Activated T-helper 2 cell treated with anti-CD3 and anti-CD28 coated beads, Interferon-gamma antibody, Interleukin-2, Interleukin-4, amounts not matched to agents 10 μg/mL and 5 μg/mL and 100 μg/mL, durations not matched to agents 14 hours and 24 hours and 36 hours (primary cell): ENCODE measurements at regions not wholly inside any gene's neighbourhood (a gene's known extent, or its start where the extent isn't known, plus 50 kb on each side); places are given as distances from the start of the nearest gene placed in this dataset.

ENCODE experiments used
- DNase-seq: peaks from one replicate; pipeline ENCODE4 v3.0.0; 2021; ENCODE audit warnings: low spot score
- H3K27ac Mint-ChIP-seq: one replicate; pipeline ENCODE4 v1.8.0; 2021; ENCODE audit warnings: mixed read lengths
- H3K27me3 Mint-ChIP-seq: one replicate; pipeline ENCODE4 v1.8.0; 2021; ENCODE audit warnings: low read depth, mixed read lengths
- H3K36me3 Mint-ChIP-seq: one replicate; pipeline ENCODE4 v1.8.0; 2021; ENCODE audit warnings: low read depth, mixed read lengths
- H3K4me1 Mint-ChIP-seq: one replicate; pipeline ENCODE4 v1.8.0; 2021; ENCODE audit warnings: low read depth, mixed read lengths
- H3K4me3 Mint-ChIP-seq: one replicate; pipeline ENCODE4 v1.8.0; 2021; ENCODE audit warnings: low read depth, mild to moderate bottlenecking, moderate library complexity, mixed read lengths
- H3K9me3 Mint-ChIP-seq: one replicate; pipeline ENCODE4 v1.8.0; 2021; ENCODE audit warnings: mixed read lengths
- intact Hi-C: fragments of 100-400 bp; cut with micrococcal nuclease; formaldehyde crosslinking; loops from one replicate; pipeline ENCODE4 v1.15.1; 2023

GRCh38 chr6:33925936-33926335 lies 122.1 kb upstream of the MLN start:
- Mint-ChIP-seq H3K27me3 (peaks cover 10% of the 10 kb centered on the region), H3K4me3 (no peak overlapping the region), H3K4me1 (no peaks in the 10 kb centered on the region), H3K27ac (no peak overlapping the region), H3K36me3 (no peaks in the 10 kb centered on the region), H3K9me3 (no peaks in the 10 kb centered on the region)
- no peak for DNase-seq
- intact Hi-C loops, result no loop called here

DNA sequence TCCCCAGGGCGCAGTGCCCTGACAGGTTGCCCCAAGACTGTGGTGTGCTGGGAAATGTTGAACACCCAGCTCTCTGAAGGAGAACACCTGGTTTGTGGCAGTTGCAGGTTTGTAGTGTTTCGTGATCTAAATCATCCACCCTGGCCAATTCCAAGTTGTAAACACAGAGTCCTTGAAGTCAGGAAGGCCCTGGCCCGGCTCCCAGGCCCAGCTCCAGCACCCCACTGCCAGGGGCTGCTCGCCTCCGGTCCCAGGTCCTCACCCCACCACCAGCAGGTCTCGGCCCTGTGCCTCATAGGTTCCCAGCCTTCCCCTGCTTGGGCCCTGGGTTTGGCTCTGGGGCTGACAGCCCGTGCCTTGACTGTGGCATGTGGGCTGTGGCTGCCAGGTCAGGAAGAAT lies 121.4 kb upstream of the MLN start:
- Mint-ChIP-seq H3K9me3 (no peaks in the 10 kb centered on the region), H3K27ac (no peak overlapping the region), H3K27me3 (peaks cover 7% of the 10 kb centered on the region), H3K36me3 (no peaks in the 10 kb centered on the region), H3K4me3 (no peak overlapping the region), H3K4me1 (no peaks in the 10 kb centered on the region)
- intact Hi-C loops, result no loop called here
- no peak for DNase-seq

- no peak overlapping the region for H3K4me3 Mint-ChIP-seq
- H3K36me3 Mint-ChIP-seq, result no peaks in the 10 kb centered on the region
- no peaks in the 10 kb centered on the region for H3K4me1 Mint-ChIP-seq
- no peaks in the 10 kb centered on the region for H3K9me3 Mint-ChIP-seq
- intact Hi-C loops, result no loop called here
- no peak for DNase-seq
- no peak overlapping the region for H3K27ac Mint-ChIP-seq
- H3K27me3 Mint-ChIP-seq, result peaks cover 5% of the 10 kb centered on the region
These were observed 120.9 kb upstream of the MLN start for GRCh38 chr6:33924681-33925080.

DNA sequence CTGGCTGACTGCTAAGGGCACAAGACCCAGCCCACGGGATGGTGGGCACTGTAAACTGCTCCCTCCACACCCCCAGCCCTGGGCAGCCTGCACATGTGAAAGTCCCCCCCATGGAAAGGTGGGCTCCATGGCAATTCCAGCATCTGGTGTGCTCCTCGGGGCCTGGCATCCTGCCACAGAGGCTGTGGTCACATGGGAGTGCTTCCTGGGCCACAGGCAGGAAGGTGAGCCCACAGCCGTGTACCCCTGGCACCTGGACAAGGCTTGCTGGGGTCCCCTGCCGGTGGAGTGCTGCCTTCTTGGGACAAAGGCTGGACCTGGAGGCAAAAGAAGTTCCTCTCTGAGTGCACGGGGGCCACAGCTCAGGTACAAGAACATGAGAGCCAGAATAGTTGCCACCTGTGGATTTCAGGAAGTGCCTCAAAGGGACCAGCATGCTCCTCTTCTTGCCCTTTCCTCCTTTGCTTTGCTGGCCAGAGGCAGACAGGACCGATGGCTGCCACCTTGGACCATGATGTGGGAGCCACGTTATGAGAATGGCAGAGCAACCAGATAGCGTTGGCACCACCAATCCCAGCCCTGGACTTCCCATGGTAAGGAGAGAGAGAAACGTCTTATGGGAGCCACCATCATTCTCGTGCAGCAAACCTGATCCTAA lies 120.2 kb upstream of the MLN start:
- Mint-ChIP-seq H3K4me3 (no peak overlapping the region), H3K27me3 (peaks cover 5% of the 10 kb centered on the region), H3K9me3 (no peaks in the 10 kb centered on the region), H3K36me3 (no peaks in the 10 kb centered on the region), H3K4me1 (no peaks in the 10 kb centered on the region), H3K27ac (no peak overlapping the region)
- intact Hi-C loops, result no loop called here
- DNase-seq, result no peak

DNA sequence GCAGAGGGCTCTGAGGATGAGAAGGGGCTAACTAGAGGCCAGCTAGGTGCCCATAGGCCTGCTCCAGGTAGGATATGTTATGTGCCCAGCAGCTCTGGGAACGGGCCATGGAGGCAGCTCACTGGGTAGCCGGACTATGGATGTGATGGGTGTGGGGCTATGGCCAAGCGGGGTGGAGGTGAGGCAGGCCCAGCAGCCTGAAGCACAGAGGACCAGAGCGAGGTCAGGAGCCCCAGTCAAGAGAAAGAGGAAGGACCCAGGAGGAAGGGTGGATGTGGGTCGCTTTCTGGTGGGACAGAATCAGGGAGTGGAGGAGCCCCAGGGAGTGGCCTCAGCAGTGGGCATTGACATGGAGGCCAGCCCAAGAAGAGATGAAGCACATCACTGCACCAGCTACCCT lies 117.9 kb upstream of the MLN start:
- no peaks in the 10 kb centered on the region for H3K36me3 Mint-ChIP-seq
- no peaks in the 10 kb centered on the region for H3K4me1 Mint-ChIP-seq
- H3K4me3 Mint-ChIP-seq, result no peak overlapping the region
- intact Hi-C loops, result no loop called here
- H3K27ac Mint-ChIP-seq, result no peak overlapping the region
- H3K27me3 Mint-ChIP-seq, result peaks cover 2% of the 10 kb centered on the region
- DNase-seq, result no peak
- no peaks in the 10 kb centered on the region for H3K9me3 Mint-ChIP-seq

DNA sequence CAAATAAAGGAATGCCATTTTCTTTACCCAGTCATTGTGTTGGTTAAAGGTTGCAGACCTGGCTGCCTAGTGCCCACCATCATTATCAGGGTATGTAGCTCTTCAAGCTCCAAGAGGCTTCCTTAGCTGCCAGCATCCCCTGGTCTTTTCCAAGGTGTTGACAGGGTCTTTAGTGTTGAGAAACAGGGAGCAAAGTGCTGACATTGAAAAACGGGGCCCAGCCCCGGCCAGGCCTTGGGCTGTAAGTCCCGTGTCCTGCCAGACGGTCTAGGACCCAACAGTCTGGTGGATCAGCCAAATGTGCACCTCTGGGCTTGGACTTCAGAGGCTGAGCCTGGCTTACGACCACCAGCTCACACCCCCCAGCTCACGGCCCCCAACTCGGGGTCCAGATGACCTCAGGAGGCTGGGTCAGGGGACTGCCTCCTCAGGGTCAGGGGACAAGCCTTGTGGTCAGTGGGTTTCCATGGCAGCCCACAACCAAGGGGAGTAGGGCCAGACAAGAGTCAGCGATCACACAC lies 114.4 kb upstream of the MLN start:
- no peak for DNase-seq
- H3K9me3 Mint-ChIP-seq, result no peaks in the 10 kb centered on the region
- peaks cover 16% of the 10 kb centered on the region for H3K4me1 Mint-ChIP-seq
- H3K4me3 Mint-ChIP-seq, result no peak overlapping the region
- intact Hi-C loops, result no loop called here
- no peak overlapping the region for H3K27ac Mint-ChIP-seq
- peaks cover 11% of the 10 kb centered on the region for H3K27me3 Mint-ChIP-seq
- no peaks in the 10 kb centered on the region for H3K36me3 Mint-ChIP-seq

DNA sequence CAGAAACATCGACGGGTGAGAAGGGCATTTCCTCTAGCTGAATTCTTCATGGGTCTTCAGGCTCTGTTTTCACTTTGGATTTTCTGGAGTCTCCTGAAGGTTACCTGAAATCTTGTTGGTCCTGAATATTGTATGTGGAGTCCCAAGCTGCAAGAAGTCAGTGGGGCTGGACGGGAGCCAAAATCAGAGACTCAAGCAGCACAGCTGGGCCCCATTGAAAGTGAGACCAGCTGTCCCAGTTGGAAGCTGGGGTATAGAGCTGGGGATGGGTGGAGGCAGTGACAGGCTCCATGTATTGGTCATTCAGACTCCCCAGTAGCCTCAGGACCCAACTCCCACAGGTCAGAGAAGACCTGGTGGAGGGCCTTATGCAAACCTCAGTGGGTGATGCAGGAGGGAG lies 111.3 kb upstream of the MLN start:
- Mint-ChIP-seq H3K27ac (no peak overlapping the region), H3K27me3 (peaks cover 9% of the 10 kb centered on the region), H3K4me3 (no peak overlapping the region), H3K4me1 (peaks cover 22% of the 10 kb centered on the region), H3K36me3 (no peaks in the 10 kb centered on the region), H3K9me3 (no peaks in the 10 kb centered on the region)
- intact Hi-C loops, result no loop called here
- no peak for DNase-seq

- DNase-seq, result peak; percentile 28
- Mint-ChIP-seq H3K36me3 (no peaks in the 10 kb centered on the region), H3K4me1 (peaks cover 22% of the 10 kb centered on the region), H3K27ac (no peak overlapping the region), H3K4me3 (peak overlapping the region; percentile 13), H3K27me3 (peaks cover 9% of the 10 kb centered on the region), H3K9me3 (no peaks in the 10 kb centered on the region)
- intact Hi-C loops, result loop anchor here (1.0 kb wide), 1 partner anchor 9 kb away; no protein-coding TSS in a partner anchor
These were observed 110.8 kb upstream of the MLN start for GRCh38 chr6:33914645-33915044.

- H3K4me3 Mint-ChIP-seq, result no peak overlapping the region
These were observed 108.4 kb upstream of the MLN start for GRCh38 chr6:33912195-33912594.

DNA sequence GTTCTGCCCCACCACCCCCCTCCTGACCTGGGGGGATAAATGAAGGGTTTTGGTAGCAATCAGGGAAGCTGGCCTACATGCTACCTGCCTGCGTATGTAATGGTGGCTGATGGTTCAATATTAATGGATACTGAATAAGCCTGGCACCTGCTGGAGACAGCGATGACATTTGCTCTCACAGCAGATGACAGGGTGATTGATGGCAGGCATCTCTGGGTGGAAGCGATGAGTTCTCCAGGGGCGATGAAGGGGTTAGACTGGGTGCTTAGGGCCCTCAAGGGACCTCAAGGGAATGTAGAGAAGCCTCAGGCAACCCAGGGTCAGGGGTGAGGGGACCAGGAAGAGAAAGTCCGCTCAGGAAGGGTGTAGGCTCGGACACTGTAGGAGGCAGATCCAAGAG lies 107.7 kb upstream of the MLN start:
- no peak overlapping the region for H3K27ac Mint-ChIP-seq
- H3K9me3 Mint-ChIP-seq, result no peaks in the 10 kb centered on the region
- H3K36me3 Mint-ChIP-seq, result no peaks in the 10 kb centered on the region
- no peak overlapping the region for H3K4me3 Mint-ChIP-seq
- H3K4me1 Mint-ChIP-seq, result peaks cover 30% of the 10 kb centered on the region
- no peak for DNase-seq
- peaks cover 9% of the 10 kb centered on the region for H3K27me3 Mint-ChIP-seq
- intact Hi-C loops, result no loop called here

More at GRCh38 chr6:33912195-33912594, 108.4 kb upstream of the MLN start:
- Mint-ChIP-seq H3K9me3 (no peaks in the 10 kb centered on the region), H3K27me3 (peaks cover 9% of the 10 kb centered on the region), H3K36me3 (no peaks in the 10 kb centered on the region), H3K4me1 (peaks cover 23% of the 10 kb centered on the region), H3K27ac (no peak overlapping the region)
- intact Hi-C loops, result no loop called here
- DNase-seq, result no peak

DNA sequence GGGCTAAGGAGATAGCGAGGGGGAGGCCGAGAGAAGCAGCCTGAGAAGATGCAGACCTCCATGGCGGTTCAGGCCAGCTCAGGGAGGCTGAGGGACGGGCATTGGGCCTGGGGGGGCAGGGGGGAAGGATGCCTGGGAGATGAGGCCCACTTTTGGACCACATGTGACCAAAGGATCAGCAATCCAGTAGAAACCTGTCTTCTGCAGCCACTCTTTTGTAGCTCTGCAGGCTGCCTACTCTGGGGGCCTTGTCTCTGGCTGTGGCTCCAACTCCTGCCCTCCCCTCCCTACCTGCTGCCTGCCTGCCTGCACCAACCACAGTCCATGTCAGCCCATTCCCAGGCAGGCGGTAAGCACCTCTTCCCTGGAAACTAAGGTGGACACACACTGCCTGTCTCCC lies 106.8 kb upstream of the MLN start:
- Mint-ChIP-seq H3K9me3 (no peaks in the 10 kb centered on the region), H3K36me3 (no peaks in the 10 kb centered on the region), H3K4me3 (no peak overlapping the region), H3K4me1 (peaks cover 39% of the 10 kb centered on the region), H3K27ac (no peak overlapping the region), H3K27me3 (peaks cover 3% of the 10 kb centered on the region)
- no peak for DNase-seq
- intact Hi-C loops, result no loop called here

DNA sequence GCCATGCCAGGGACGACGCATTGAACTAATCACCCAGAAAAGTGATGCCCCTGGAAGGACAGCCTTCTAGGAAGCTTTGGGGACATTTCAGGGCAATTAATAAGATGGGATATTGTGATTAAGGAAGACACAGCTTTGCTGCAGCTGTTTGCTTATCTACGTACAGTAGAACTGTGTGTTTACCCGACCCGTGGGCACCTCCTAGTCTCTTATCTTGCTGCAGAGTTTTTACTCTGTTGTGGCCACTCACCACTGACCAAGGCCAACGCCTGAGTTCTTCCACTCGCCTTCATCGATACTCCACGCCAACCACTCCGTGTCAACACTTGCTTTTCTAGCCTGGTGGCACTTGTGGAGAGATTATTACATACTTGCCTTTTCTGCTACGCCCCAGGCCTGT lies 105.9 kb upstream of the MLN start:
- Mint-ChIP-seq H3K27ac (no peak overlapping the region), H3K27me3 (peaks cover 2% of the 10 kb centered on the region), H3K9me3 (no peaks in the 10 kb centered on the region), H3K36me3 (no peaks in the 10 kb centered on the region), H3K4me1 (peaks cover 41% of the 10 kb centered on the region), H3K4me3 (no peak overlapping the region)
- intact Hi-C loops, result no loop called here
- DNase-seq, result no peak

GRCh38 chr6:33908025-33908424 lies 104.2 kb upstream of the MLN start:
- Mint-ChIP-seq H3K4me3 (no peak overlapping the region), H3K27ac (no peak overlapping the region), H3K9me3 (no peaks in the 10 kb centered on the region), H3K36me3 (no peaks in the 10 kb centered on the region), H3K4me1 (peaks cover 46% of the 10 kb centered on the region), H3K27me3 (no peaks in the 10 kb centered on the region)
- DNase-seq, result no peak
- intact Hi-C loops, result no loop called here

DNA sequence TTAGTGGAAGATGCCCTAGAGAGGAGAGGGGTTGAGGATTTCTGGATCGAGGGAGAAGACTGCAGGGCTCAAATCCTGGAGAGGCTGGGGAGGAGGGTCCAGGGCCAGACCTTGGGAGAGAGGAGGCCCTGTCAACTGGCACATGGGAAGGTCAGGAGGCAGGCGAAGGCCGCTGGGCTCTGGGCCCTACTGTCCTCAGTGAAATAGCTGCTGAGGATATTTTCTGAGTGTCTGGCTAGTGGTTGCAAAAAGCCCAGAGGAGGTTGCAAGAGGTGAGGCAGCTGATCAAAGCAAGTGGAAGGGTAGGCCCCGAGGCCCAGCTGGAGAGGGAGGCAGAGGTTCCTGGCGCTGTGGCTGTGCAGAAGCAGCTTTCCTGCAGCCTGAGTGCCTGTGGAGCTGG lies 103.4 kb upstream of the MLN start:
- Mint-ChIP-seq H3K9me3 (no peaks in the 10 kb centered on the region), H3K36me3 (no peaks in the 10 kb centered on the region), H3K27me3 (no peaks in the 10 kb centered on the region), H3K4me3 (no peak overlapping the region), H3K4me1 (peaks cover 44% of the 10 kb centered on the region), H3K27ac (no peak overlapping the region)
- intact Hi-C loops, result no loop called here
- no peak for DNase-seq
